Lower leg skin (tissue), 4 donors: ENCODE measurements at regions not wholly inside any gene's neighbourhood (a gene's known extent, or its start where the extent isn't known, plus 50 kb on each side); places are given as distances from the start of the nearest gene placed in this dataset.

ENCODE experiments used
- DNase-seq, 2 donors: peaks; one replicate each; pipeline ENCODE4 v3.0.0-alpha.2; 2019; ENCODE audit warnings: low spot score in 2 of 2
- H3K4me3 ChIP-seq: fragments of 200-600 bp; sonication (generic); 2 replicates; pipeline ENCODE4 v1.5.1; 2017; ENCODE audit warnings: mild to moderate bottlenecking, low read depth; ENCODE audit not compliant: poor library complexity, severe bottlenecking
- CTCF ChIP-seq, 3 donors: fragments of 450-650 bp; IDR thresholded peaks; one replicate each; pipeline ENCODE4 v1.5.1; 2016; ENCODE audit warnings: antibody characterized with exemption in 3 of 3, mild to moderate bottlenecking in 3 of 3, moderate library complexity in 2 of 3
- POLR2A ChIP-seq, 2 donors: fragments of 450-650 bp; IDR thresholded peaks; one replicate each; pipeline ENCODE4 v1.6.1; 2016 to 2017; ENCODE audit warnings: antibody characterized with exemption in 2 of 2, mild to moderate bottlenecking in 1 of 2, moderate library complexity in 1 of 2
- WGBS, 2 donors: methylation state at CpG; one replicate each; pipeline ENCODE4 v1.1.5; 2018; 5-methylcytosine and 5-hydroxymethylcytosine counted together
- intact Hi-C: fragments of 100-400 bp; cut with DNase I; formaldehyde crosslinking; loops from one replicate; pipeline ENCODE4 v1.15.0; 2023; ENCODE audit warnings: low total_unique reads

- TF ChIP-seq CTCF (IDR thresholded peaks at IDR 0.05) = no peak
- no peak for TF ChIP-seq POLR2A (IDR thresholded peaks at IDR 0.05)
- no peak for DNase-seq
- intact Hi-C loops = no loop called here
- no peak overlapping the region for H3K4me3 ChIP-seq
Observed at GRCh38 chr16:65608455-65608854, 486.6 kb upstream of the CDH11 start.

- WGBS, 2 donors = 90 to 91% methylated on average over 3 of the region's 3 CpGs
- H3K4me3 ChIP-seq = no peak overlapping the region
- no peak for DNase-seq
- intact Hi-C loops = no loop called here
- no peak for TF ChIP-seq CTCF (IDR thresholded peaks at IDR 0.05)
- no peak for TF ChIP-seq POLR2A (IDR thresholded peaks at IDR 0.05)
Observed at GRCh38 chr16:65604771-65605170, 482.9 kb upstream of the CDH11 start.

GRCh38 chr16:65601781-65602180 is 479.9 kb upstream of the CDH11 start:
- no peak for DNase-seq
- intact Hi-C loops = no loop called here
- TF ChIP-seq POLR2A (IDR thresholded peaks at IDR 0.05) = no peak
- no peak for TF ChIP-seq CTCF (IDR thresholded peaks at IDR 0.05)
- WGBS, 2 donors = 73 to 84% methylated on average over 3 of the region's 3 CpGs
- H3K4me3 ChIP-seq = no peak overlapping the region

GRCh38 chr16:65600629-65601028 is 478.8 kb upstream of the CDH11 start:
- DNase-seq = no peak
- no peak overlapping the region for H3K4me3 ChIP-seq
- 82% methylated on average over 3 of the region's 3 CpGs for WGBS, 2 donors
- no peak for TF ChIP-seq CTCF (IDR thresholded peaks at IDR 0.05)
- TF ChIP-seq POLR2A (IDR thresholded peaks at IDR 0.05) = no peak
- intact Hi-C loops = no loop called here

GRCh38 chr16:65600046-65600445 is 478.2 kb upstream of the CDH11 start:
- TF ChIP-seq POLR2A (IDR thresholded peaks at IDR 0.05) (no peak), CTCF (IDR thresholded peaks at IDR 0.05) (no peak)
- no peak for DNase-seq
- intact Hi-C loops = no loop called here
- no peak overlapping the region for H3K4me3 ChIP-seq
- WGBS, 2 donors = 76 to 84% methylated on average over 4 of the region's 4 CpGs

- intact Hi-C loops = no loop called here
- no peak for DNase-seq
- TF ChIP-seq CTCF (IDR thresholded peaks at IDR 0.05) (no peak), POLR2A (IDR thresholded peaks at IDR 0.05) (no peak)
- H3K4me3 ChIP-seq = no peak overlapping the region
- 65 to 85% methylated on average over 3 of the region's 3 CpGs for WGBS, 2 donors
Observed at GRCh38 chr16:65598621-65599020, 476.8 kb upstream of the CDH11 start.
